ENCODE measurements at regions not wholly inside any gene's neighbourhood (a gene's known extent, or its start where the extent isn't known, plus 50 kb on each side); places are given as distances from the start of the nearest gene placed in this dataset.

- Histone ChIP-seq H3K4me3 (ENCODE audit: low read depth, low read length, poor library complexity, severe bottlenecking) (no peak overlapping the region), H2AFZ (ENCODE audit: low read length) (no peak overlapping the region), H3K9me3 (ENCODE audit: low read length) (no peaks in the 10 kb centered on the region), H3K27ac (ENCODE audit: low read depth, low read length, poor library complexity, severe bottlenecking) (no peak overlapping the region), H3K9me2 (ENCODE audit: insufficient read depth, low read length) (no peaks in the 10 kb centered on the region), H3K4me2 (ENCODE audit: low read length) (no peak overlapping the region), H3K36me3 (ENCODE audit: insufficient read depth, low read length) (no peaks in the 10 kb centered on the region), H3K4me1 (ENCODE audit: insufficient read depth, low read length, poor library complexity, severe bottlenecking) (no peaks in the 10 kb centered on the region), H4K20me1 (ENCODE audit: insufficient read depth, low read length) (no peaks in the 10 kb centered on the region), H3K79me2 (ENCODE audit: insufficient read depth, low read depth, low read length) (no peaks in the 10 kb centered on the region)
- no peak for DNase-seq (ENCODE audit: low spot score)
- ChIA-PET POLR2A (no interaction called here), CTCF (ENCODE audit: unreplicated experiment) (no interaction called here)
- BruUV-seq (replicated peaks): no TSS peak
- TF ChIP-seq EZH2phosphoT487 (IDR thresholded peaks at IDR 0.05; ENCODE audit: borderline replicate concordance, low read depth, low read length) (no peak), CTCF (conservative IDR thresholded peaks at IDR 0.05; ENCODE audit: low read length) (no peak)
- intact Hi-C loops (cut with micrococcal nuclease; ENCODE audit: unreplicated experiment): loop anchor here (1.0 kb wide), 1 partner anchor 27 kb away; no protein-coding TSS in a partner anchor
Observed at GRCh38 chr6:4666886-4667513, 109.2 kb upstream of the CDYL start.

- Histone ChIP-seq H4K20me1 (ENCODE audit: insufficient read depth, low read length) (no peaks in the 10 kb centered on the region), H3K27ac (ENCODE audit: low read depth, low read length, poor library complexity, severe bottlenecking) (no peak overlapping the region), H2AFZ (ENCODE audit: low read length) (no peak overlapping the region), H3K4me3 (ENCODE audit: low read depth, low read length, poor library complexity, severe bottlenecking) (no peak overlapping the region), H3K79me2 (ENCODE audit: insufficient read depth, low read depth, low read length) (no peaks in the 10 kb centered on the region), H3K9me2 (ENCODE audit: insufficient read depth, low read length) (no peaks in the 10 kb centered on the region), H3K36me3 (ENCODE audit: insufficient read depth, low read length) (no peaks in the 10 kb centered on the region), H3K4me1 (ENCODE audit: insufficient read depth, low read length, poor library complexity, severe bottlenecking) (no peaks in the 10 kb centered on the region), H3K4me2 (ENCODE audit: low read length) (no peak overlapping the region), H3K9me3 (ENCODE audit: low read length) (no peaks in the 10 kb centered on the region)
- BruUV-seq (replicated peaks): no TSS peak
- intact Hi-C loops (cut with micrococcal nuclease; ENCODE audit: unreplicated experiment): no loop called here
- no peak for DNase-seq (ENCODE audit: low spot score)
- TF ChIP-seq EZH2phosphoT487 (IDR thresholded peaks at IDR 0.05; ENCODE audit: borderline replicate concordance, low read depth, low read length): no peak
- no peak for TF ChIP-seq CTCF (conservative IDR thresholded peaks at IDR 0.05; ENCODE audit: low read length)
- ChIA-PET CTCF (ENCODE audit: unreplicated experiment) (no interaction called here), POLR2A (interaction anchor here (0.6 to 0.7 kb wide), 2 partner anchors 18 to 328 kb away, joined by 3 read pairs; no protein-coding TSS in a partner anchor)
Observed at GRCh38 chr6:4665489-4666417, 110.5 kb upstream of the CDYL start.

- Histone ChIP-seq H3K9me2 (ENCODE audit: insufficient read depth, low read length) (no peaks in the 10 kb centered on the region), H3K36me3 (ENCODE audit: insufficient read depth, low read length) (no peaks in the 10 kb centered on the region), H3K27ac (ENCODE audit: low read depth, low read length, poor library complexity, severe bottlenecking) (no peak overlapping the region), H3K79me2 (ENCODE audit: insufficient read depth, low read depth, low read length) (no peaks in the 10 kb centered on the region), H3K4me1 (ENCODE audit: insufficient read depth, low read length, poor library complexity, severe bottlenecking) (no peaks in the 10 kb centered on the region), H3K4me2 (ENCODE audit: low read length) (no peak overlapping the region), H3K9me3 (ENCODE audit: low read length) (no peaks in the 10 kb centered on the region), H2AFZ (ENCODE audit: low read length) (no peak overlapping the region), H3K4me3 (ENCODE audit: low read depth, low read length, poor library complexity, severe bottlenecking) (no peak overlapping the region), H4K20me1 (ENCODE audit: insufficient read depth, low read length) (no peaks in the 10 kb centered on the region)
- ChIA-PET POLR2A (no interaction called here), CTCF (ENCODE audit: unreplicated experiment) (no interaction called here)
- no peak for TF ChIP-seq CTCF (conservative IDR thresholded peaks at IDR 0.05; ENCODE audit: low read length)
- no peak for TF ChIP-seq EZH2phosphoT487 (IDR thresholded peaks at IDR 0.05; ENCODE audit: borderline replicate concordance, low read depth, low read length)
- no TSS peak for BruUV-seq (replicated peaks)
- no peak for DNase-seq (ENCODE audit: low spot score)
- intact Hi-C loops (cut with micrococcal nuclease; ENCODE audit: unreplicated experiment): no loop called here
Observed at GRCh38 chr6:4664911-4665310, 111.3 kb upstream of the CDYL start.
